ENCODE measurements at regions not wholly inside any gene's neighbourhood (a gene's known extent, or its start where the extent isn't known, plus 50 kb on each side); places are given as distances from the start of the nearest gene placed in this dataset.

GRCh38 chr2:176546550-176546949 is 277.3 kb downstream of the MTX2 start:
- TF ChIP-seq CTCF (IDR thresholded peaks at IDR 0.05): no peak
- TF ChIP-seq SIN3A (IDR thresholded peaks at IDR 0.05; ENCODE audit: borderline replicate concordance, insufficient read depth, low read depth, low read length): no peak
- TF ChIP-seq POLR2AphosphoS5 (IDR thresholded peaks at IDR 0.05; ENCODE audit: low read depth, low read length): no peak
- no peak for TF ChIP-seq REST (IDR thresholded peaks at IDR 0.05; ENCODE audit: insufficient read depth in 1 of 2, low read depth in 2 of 2, low read length in 1 of 2)
- TF ChIP-seq TCF7L2 (IDR thresholded peaks at IDR 0.05; ENCODE audit: low read depth, low read length): no peak
